Mesenchymal stem cell (in vitro differentiated cells and primary cell): ENCODE measurements at regions not wholly inside any gene's neighbourhood (a gene's known extent, or its start where the extent isn't known, plus 50 kb on each side); places are given as distances from the start of the nearest gene placed in this dataset.

ENCODE experiments used
- DNase-seq: peaks from one replicate; pipeline ENCODE4 v3.0.0-alpha.2; 2013
- H2AFZ ChIP-seq: one replicate; pipeline ENCODE4 v1.6.1; 2013; ENCODE audit warnings: low read depth, mild to moderate bottlenecking, control low read depth, inconsistent platforms, low read length, moderate library complexity
- H2AK5ac ChIP-seq: 2 replicates; pipeline ENCODE4 v1.6.1; 2013; ENCODE audit warnings: low read length, moderate library complexity, mild to moderate bottlenecking, inconsistent platforms; ENCODE audit not compliant: severe bottlenecking
- H2BK120ac ChIP-seq: one replicate; pipeline ENCODE4 v1.6.1; 2013; ENCODE audit warnings: low read depth, mild to moderate bottlenecking, inconsistent platforms, low read length, moderate library complexity
- H2BK12ac ChIP-seq, 2 experiments: one replicate each; pipeline ENCODE4 v1.6.1; 2013; ENCODE audit warnings: inconsistent platforms in 2 of 2, low read length in 2 of 2, mild to moderate bottlenecking in 2 of 2, moderate library complexity in 2 of 2, control low read depth in 1 of 2
- H2BK15ac ChIP-seq: one replicate; pipeline ENCODE4 v1.6.1; 2013; ENCODE audit warnings: mild to moderate bottlenecking, low read depth, inconsistent platforms; ENCODE audit not compliant: poor library complexity, severe bottlenecking
- H2BK5ac ChIP-seq: 2 replicates; pipeline ENCODE4 v1.6.1; 2013; ENCODE audit warnings: low read depth, mild to moderate bottlenecking, low read length, control low read depth, inconsistent platforms; ENCODE audit not compliant: poor library complexity, severe bottlenecking
- H3K14ac ChIP-seq, 2 experiments: one replicate each; pipeline ENCODE4 v1.6.1; 2013; ENCODE audit warnings: inconsistent platforms in 2 of 2, low read length in 2 of 2, control low read depth in 1 of 2, mild to moderate bottlenecking in 1 of 2, moderate library complexity in 1 of 2
- H3K18ac ChIP-seq, 2 experiments: one replicate each; pipeline ENCODE4 v1.6.1; 2013; ENCODE audit warnings: inconsistent platforms in 2 of 2, low read length in 2 of 2, control low read depth in 1 of 2, low read depth in 1 of 2, mild to moderate bottlenecking in 1 of 2
- H3K23ac ChIP-seq, 2 experiments: one replicate each; pipeline ENCODE4 v1.6.1; 2013; ENCODE audit warnings: inconsistent platforms in 2 of 2, low read length in 2 of 2, mild to moderate bottlenecking in 2 of 2, moderate library complexity in 2 of 2, control low read depth in 1 of 2
- H3K27ac ChIP-seq: 2 replicates; pipeline ENCODE4 v1.5.1; 2013; ENCODE audit warnings: mild to moderate bottlenecking, moderate library complexity, low read length, control low read depth, inconsistent platforms; ENCODE audit not compliant: poor library complexity, severe bottlenecking
- H3K27me3 ChIP-seq, 2 experiments: 2 replicates each; pipeline versions ENCODE4 v1.6.1 to v1.7.0; 2013; ENCODE audit warnings: low read length in 2 of 2, mild to moderate bottlenecking in 2 of 2, moderate library complexity in 2 of 2, control low read depth in 1 of 2, inconsistent platforms in 1 of 2; ENCODE audit not compliant: control insufficient read depth in 1 of 2, insufficient read depth in 1 of 2
- H3K36me3 ChIP-seq, 2 experiments: 2 replicates each; pipeline versions ENCODE4 v1.6.1 to v1.7.0; 2013; ENCODE audit warnings: low read length in 2 of 2, control low read depth in 1 of 2, inconsistent platforms in 1 of 2, low read depth in 1 of 2, mild to moderate bottlenecking in 1 of 2; ENCODE audit not compliant: insufficient read depth in 2 of 2, control insufficient read depth in 1 of 2
- H3K4ac ChIP-seq, 2 experiments: one replicate each; pipeline ENCODE4 v1.6.1; 2013; ENCODE audit warnings: inconsistent platforms in 2 of 2, low read length in 2 of 2, mild to moderate bottlenecking in 2 of 2, moderate library complexity in 2 of 2, control low read depth in 1 of 2, low read depth in 1 of 2
- H3K4me1 ChIP-seq: 2 replicates; pipeline ENCODE4 v1.6.1; 2013; ENCODE audit warnings: low read depth, low read length, control low read depth; ENCODE audit not compliant: control insufficient read depth, insufficient read depth
- H3K4me2 ChIP-seq: 2 replicates; pipeline ENCODE4 v1.6.1; 2013; ENCODE audit warnings: low read length, mild to moderate bottlenecking, inconsistent platforms; ENCODE audit not compliant: poor library complexity, severe bottlenecking
- H3K4me3 ChIP-seq, 2 experiments: 2 replicates each; pipeline versions ENCODE4 v1.5.1 to v1.7.0; 2013; ENCODE audit warnings: low read length in 2 of 2, mild to moderate bottlenecking in 2 of 2, control low read depth in 1 of 2, low read depth in 1 of 2; ENCODE audit not compliant: insufficient read depth in 1 of 2
- H3K79me1 ChIP-seq: replicated peaks from 2 replicates; pipeline ENCODE4 v1.6.1; 2013; ENCODE audit warnings: mild to moderate bottlenecking, control low read depth, low read length, inconsistent platforms; ENCODE audit not compliant: poor library complexity, severe bottlenecking
- H3K9ac ChIP-seq: 2 replicates; pipeline ENCODE4 v1.7.0; 2013; ENCODE audit warnings: mild to moderate bottlenecking, low read length, moderate library complexity
- H3K9me3 ChIP-seq: 2 replicates; pipeline ENCODE4 v1.7.0; 2013; ENCODE audit warnings: mild to moderate bottlenecking, low read length; ENCODE audit not compliant: control insufficient read depth
- H4K8ac ChIP-seq: one replicate; pipeline ENCODE4 v1.6.1; 2013; ENCODE audit warnings: inconsistent platforms, mild to moderate bottlenecking, low read length, moderate library complexity
- H4K91ac ChIP-seq: one replicate; pipeline ENCODE4 v1.6.1; 2013; ENCODE audit warnings: mild to moderate bottlenecking, low read length, inconsistent platforms
- WGBS: methylation state at CpG from one replicate; pipeline ENCODE4 v1.1.7; 2013; ENCODE audit warnings: mixed read lengths; 5-methylcytosine and 5-hydroxymethylcytosine counted together

DNA sequence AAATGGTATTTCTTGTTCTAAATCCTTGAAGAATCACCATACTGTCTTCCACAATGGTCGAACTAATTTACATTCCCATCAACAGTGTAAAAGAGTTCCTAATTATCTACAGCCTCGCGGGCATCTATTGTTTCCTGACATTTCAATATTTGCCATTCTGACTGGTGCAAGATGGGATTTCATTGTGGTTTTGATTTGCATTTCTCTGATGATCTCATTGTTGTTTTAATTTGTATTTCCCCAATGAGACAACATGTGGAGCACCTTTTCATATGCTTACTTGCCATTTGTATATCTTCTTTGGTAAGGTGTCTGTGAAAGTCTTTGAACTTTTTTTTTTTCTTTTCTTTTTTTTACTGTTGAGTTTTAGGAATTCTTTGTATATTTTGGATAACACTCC, 473.6 kb downstream of the KCTD16 start:
- no peak overlapping the region for H2AK5ac ChIP-seq
- H2BK120ac ChIP-seq, result no peak overlapping the region
- H3K9ac ChIP-seq, result no peak overlapping the region
- H3K79me1 ChIP-seq, result no peaks in the 10 kb centered on the region
- no peak overlapping the region for H3K27ac ChIP-seq
- H3K14ac ChIP-seq, result no peak overlapping the region
- H3K4me1 ChIP-seq, result no peaks in the 10 kb centered on the region
- no peak overlapping the region for H2BK15ac ChIP-seq
- no peak overlapping the region for H2BK5ac ChIP-seq
- H3K4me3 ChIP-seq, result no peak overlapping the region
- H3K36me3 ChIP-seq, result no peaks in the 10 kb centered on the region
- no peak overlapping the region for H2BK12ac ChIP-seq
- no peak for DNase-seq
- H3K23ac ChIP-seq, result no peak overlapping the region
- no peak overlapping the region for H3K4me2 ChIP-seq
- H3K27me3 ChIP-seq, result no peaks in the 10 kb centered on the region
- 67% methylated on average over 3 of the region's 3 CpGs for WGBS
- H3K9me3 ChIP-seq, result peaks cover 8% of the 10 kb centered on the region
- no peak overlapping the region for H4K91ac ChIP-seq
- H3K4ac ChIP-seq, result no peak overlapping the region
- H2AFZ ChIP-seq, result no peak overlapping the region
- no peak overlapping the region for H4K8ac ChIP-seq
- no peak overlapping the region for H3K18ac ChIP-seq

DNA sequence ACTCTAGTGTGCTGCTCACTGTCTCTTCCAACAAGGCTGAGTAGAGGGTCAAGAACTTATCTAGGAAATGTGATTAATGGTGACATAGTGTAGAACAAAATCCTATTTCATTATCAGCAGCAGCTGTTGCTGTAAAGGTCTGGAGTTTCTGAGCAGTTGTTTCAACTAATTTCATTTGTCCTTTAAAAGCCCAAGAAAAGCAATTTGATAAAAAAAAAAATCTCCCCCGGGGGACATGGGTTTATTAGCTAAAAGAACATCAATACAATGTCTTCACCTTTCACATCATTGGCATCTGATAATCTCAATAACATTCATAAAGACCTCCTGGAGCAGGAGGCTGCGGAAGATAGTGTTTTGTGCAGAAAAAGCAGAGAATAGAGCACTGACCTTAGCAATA, 468.1 kb downstream of the KCTD16 start:
- Histone ChIP-seq H2BK12ac (no peak overlapping the region), H3K4me2 (no peak overlapping the region), H4K8ac (no peak overlapping the region), H3K14ac (no peak overlapping the region), H2BK120ac (no peak overlapping the region), H3K79me1 (no peaks in the 10 kb centered on the region), H3K4me3 (no peak overlapping the region), H3K4ac (no peak overlapping the region), H2AK5ac (no peak overlapping the region), H2AFZ (no peak overlapping the region), H3K27me3 (no peaks in the 10 kb centered on the region), H3K23ac (no peak overlapping the region), H2BK15ac (no peak overlapping the region), H3K18ac (no peak overlapping the region), H3K27ac (no peak overlapping the region), H4K91ac (no peak overlapping the region), H3K9me3 (peaks cover 14% of the 10 kb centered on the region), H3K36me3 (no peaks in the 10 kb centered on the region), H3K4me1 (no peaks in the 10 kb centered on the region), H2BK5ac (no peak overlapping the region), H3K9ac (no peak overlapping the region)
- WGBS, result 65% methylated on average over 2 of the region's 2 CpGs
- DNase-seq, result no peak

DNA sequence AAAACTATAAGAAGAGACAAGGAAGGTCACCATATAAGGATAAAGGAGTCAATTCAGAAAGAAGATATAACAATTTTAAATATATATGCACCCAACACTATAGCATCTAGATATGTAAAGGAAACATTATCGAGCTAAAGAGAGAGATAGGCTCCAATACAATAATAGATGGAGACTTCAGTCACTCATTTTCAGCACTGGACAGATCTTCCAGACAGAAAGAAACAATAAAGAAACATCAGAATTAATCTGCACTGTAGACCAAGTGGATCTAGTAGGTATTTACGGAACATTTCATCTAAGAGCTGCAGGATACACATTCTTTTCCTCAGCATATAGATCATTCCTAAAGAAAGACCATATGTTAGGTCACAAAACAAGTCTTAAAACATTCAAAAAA, 463.5 kb downstream of the KCTD16 start:
- H3K4ac ChIP-seq, result no peak overlapping the region
- H3K4me1 ChIP-seq, result no peaks in the 10 kb centered on the region
- DNase-seq, result no peak
- no peak overlapping the region for H3K4me3 ChIP-seq
- H3K9me3 ChIP-seq, result peaks cover 34% of the 10 kb centered on the region
- no peak overlapping the region for H2AK5ac ChIP-seq
- H3K18ac ChIP-seq, result no peak overlapping the region
- H3K14ac ChIP-seq, result no peak overlapping the region
- H2AFZ ChIP-seq, result no peak overlapping the region
- no peak overlapping the region for H2BK120ac ChIP-seq
- H3K79me1 ChIP-seq, result no peaks in the 10 kb centered on the region
- H2BK15ac ChIP-seq, result no peak overlapping the region
- H2BK5ac ChIP-seq, result no peak overlapping the region
- H3K27ac ChIP-seq, result no peak overlapping the region
- no peak overlapping the region for H2BK12ac ChIP-seq
- no peaks in the 10 kb centered on the region for H3K36me3 ChIP-seq
- H3K23ac ChIP-seq, result no peak overlapping the region
- no peaks in the 10 kb centered on the region for H3K27me3 ChIP-seq
- no peak overlapping the region for H4K91ac ChIP-seq
- no peak overlapping the region for H4K8ac ChIP-seq
- no peak overlapping the region for H3K9ac ChIP-seq
- 100% methylated on average over 1 of the region's 2 CpGs for WGBS
- no peak overlapping the region for H3K4me2 ChIP-seq

DNA sequence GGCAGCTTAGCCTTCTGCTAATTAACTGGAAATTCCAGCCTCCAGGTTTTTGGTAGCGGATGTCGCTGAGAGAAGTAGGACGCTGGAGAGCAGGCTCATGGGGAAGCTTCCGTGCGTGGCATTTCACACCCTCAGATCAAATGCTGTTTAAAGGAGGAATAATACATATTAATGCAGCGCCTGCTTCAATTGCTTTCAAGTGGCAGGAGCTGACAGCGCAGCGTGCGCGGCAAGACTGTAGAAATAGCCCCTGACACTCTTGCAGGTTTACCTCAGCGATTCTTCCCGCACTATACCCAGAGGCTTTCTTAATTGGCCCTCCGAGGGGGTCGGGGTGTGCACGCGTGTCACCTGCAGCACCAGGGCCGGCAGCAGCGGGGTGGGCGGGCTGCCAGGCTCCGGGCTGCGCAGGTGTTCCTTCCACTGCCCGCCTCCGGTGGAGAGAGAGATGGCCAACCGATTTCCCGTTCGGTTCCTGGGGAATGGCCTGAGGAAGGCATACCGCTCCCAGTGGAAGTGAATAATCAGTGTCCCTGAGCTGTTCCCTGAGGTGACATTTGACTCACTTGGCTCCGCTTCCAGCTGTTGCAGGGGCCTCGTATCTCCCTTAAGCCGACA, 427.9 kb downstream of the KCTD16 start:
- Histone ChIP-seq H3K9me3 (no peaks in the 10 kb centered on the region), H3K9ac (no peak overlapping the region), H2BK15ac (no peak overlapping the region), H4K8ac (no peak overlapping the region), H3K4ac (no peak overlapping the region), H3K27ac (no peak overlapping the region), H2BK5ac (no peak overlapping the region), H2AK5ac (no peak overlapping the region), H2AFZ (no peak overlapping the region), H3K4me1 (no peaks in the 10 kb centered on the region), H3K4me2 (no peak overlapping the region), H3K18ac (no peak overlapping the region), H3K79me1 (no peaks in the 10 kb centered on the region), H3K36me3 (no peaks in the 10 kb centered on the region), H3K23ac (no peak overlapping the region), H3K4me3 (peak overlapping the region in 1 of 2 experiments; percentile 29), H2BK120ac (no peak overlapping the region), H3K14ac (no peak overlapping the region), H2BK12ac (no peak overlapping the region), H3K27me3 (peaks cover 0 to 2% of the 10 kb centered on the region in 2 experiments), H4K91ac (no peak overlapping the region)
- DNase-seq, result no peak
- WGBS, result 91% methylated on average over 30 of the region's 30 CpGs
